ENCODE measurements at regions not wholly inside any gene's neighbourhood (a gene's known extent, or its start where the extent isn't known, plus 50 kb on each side); places are given as distances from the start of the nearest gene placed in this dataset.

- TF ChIP-seq CTCF (IDR thresholded peaks at IDR 0.05) (no peak), EZH2phosphoT487 (IDR thresholded peaks at IDR 0.05) (no peak)
Measured at GRCh38 chr6:8342241-8342819, 93.0 kb downstream of the SLC35B3 start.

Data from neural progenitor cell (in vitro differentiated cells).